ENCODE measurements at regions not wholly inside any gene's neighbourhood (a gene's known extent, or its start where the extent isn't known, plus 50 kb on each side); places are given as distances from the start of the nearest gene placed in this dataset.

DNA sequence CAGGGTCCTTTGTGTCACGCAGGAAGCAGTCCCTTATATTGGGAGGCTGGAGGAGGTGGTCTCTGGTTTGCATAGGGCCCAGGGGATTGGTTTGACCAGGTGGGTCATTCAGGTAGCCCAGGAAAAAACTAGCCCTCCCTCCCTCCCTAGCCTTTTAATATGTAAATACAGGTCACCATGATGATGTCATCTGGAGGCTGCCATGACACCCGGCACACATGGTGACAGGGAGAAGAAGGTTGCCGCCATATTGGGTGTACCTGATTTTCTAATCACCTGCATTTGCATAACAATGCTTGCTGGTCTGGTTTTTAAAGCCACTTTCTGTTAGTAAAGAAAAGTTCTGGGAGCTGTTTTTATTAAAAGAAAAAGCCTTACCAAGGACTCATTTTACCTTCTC is 791.0 kb upstream of the ADGRL4 start:
- ChIA-PET POLR2A (no interaction called here), CTCF (no interaction called here)
- DNase-seq (ENCODE audit: low read depth, low spot score): no peak
- Histone ChIP-seq H3K9me3 (ENCODE audit: control insufficient read depth, insufficient read depth, low read depth, low read length) (no peaks in the 10 kb centered on the region), H3K27me3 (ENCODE audit: control insufficient read depth, insufficient read depth, low read length) (no peaks in the 10 kb centered on the region), H3K4me3 (ENCODE audit: low read depth in 2 of 2, low read length in 2 of 2) (no peak overlapping the region), H3K27ac (ENCODE audit: low read length) (no peak overlapping the region), H3K4me1 (ENCODE audit: control insufficient read depth, insufficient read depth, low read length) (no peaks in the 10 kb centered on the region), H3K36me3 (ENCODE audit: control insufficient read depth, insufficient read depth, low read length) (no peaks in the 10 kb centered on the region)
- no TSS peak for BruUV-seq (replicated peaks)
- TF ChIP-seq POLR2AphosphoS5 (IDR thresholded peaks at IDR 0.05; ENCODE audit: low read depth, low read length): no peak
- TF ChIP-seq, protein P1, sequence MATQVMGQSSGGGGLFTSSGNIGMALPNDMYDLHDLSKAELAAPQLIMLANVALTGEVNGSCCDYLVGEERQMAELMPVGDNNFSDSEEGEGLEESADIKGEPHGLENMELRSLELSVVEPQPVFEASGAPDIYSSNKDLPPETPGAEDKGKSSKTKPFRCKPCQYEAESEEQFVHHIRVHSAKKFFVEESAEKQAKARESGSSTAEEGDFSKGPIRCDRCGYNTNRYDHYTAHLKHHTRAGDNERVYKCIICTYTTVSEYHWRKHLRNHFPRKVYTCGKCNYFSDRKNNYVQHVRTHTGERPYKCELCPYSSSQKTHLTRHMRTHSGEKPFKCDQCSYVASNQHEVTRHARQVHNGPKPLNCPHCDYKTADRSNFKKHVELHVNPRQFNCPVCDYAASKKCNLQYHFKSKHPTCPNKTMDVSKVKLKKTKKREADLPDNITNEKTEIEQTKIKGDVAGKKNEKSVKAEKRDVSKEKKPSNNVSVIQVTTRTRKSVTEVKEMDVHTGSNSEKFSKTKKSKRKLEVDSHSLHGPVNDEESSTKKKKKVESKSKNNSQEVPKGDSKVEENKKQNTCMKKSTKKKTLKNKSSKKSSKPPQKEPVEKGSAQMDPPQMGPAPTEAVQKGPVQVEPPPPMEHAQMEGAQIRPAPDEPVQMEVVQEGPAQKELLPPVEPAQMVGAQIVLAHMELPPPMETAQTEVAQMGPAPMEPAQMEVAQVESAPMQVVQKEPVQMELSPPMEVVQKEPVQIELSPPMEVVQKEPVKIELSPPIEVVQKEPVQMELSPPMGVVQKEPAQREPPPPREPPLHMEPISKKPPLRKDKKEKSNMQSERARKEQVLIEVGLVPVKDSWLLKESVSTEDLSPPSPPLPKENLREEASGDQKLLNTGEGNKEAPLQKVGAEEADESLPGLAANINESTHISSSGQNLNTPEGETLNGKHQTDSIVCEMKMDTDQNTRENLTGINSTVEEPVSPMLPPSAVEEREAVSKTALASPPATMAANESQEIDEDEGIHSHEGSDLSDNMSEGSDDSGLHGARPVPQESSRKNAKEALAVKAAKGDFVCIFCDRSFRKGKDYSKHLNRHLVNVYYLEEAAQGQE (IDR thresholded peaks at IDR 0.05; ENCODE audit: insufficient read depth in 1 of 2, low read depth in 2 of 2, low read length in 1 of 2): no peak
- TF ChIP-seq, protein P2, sequence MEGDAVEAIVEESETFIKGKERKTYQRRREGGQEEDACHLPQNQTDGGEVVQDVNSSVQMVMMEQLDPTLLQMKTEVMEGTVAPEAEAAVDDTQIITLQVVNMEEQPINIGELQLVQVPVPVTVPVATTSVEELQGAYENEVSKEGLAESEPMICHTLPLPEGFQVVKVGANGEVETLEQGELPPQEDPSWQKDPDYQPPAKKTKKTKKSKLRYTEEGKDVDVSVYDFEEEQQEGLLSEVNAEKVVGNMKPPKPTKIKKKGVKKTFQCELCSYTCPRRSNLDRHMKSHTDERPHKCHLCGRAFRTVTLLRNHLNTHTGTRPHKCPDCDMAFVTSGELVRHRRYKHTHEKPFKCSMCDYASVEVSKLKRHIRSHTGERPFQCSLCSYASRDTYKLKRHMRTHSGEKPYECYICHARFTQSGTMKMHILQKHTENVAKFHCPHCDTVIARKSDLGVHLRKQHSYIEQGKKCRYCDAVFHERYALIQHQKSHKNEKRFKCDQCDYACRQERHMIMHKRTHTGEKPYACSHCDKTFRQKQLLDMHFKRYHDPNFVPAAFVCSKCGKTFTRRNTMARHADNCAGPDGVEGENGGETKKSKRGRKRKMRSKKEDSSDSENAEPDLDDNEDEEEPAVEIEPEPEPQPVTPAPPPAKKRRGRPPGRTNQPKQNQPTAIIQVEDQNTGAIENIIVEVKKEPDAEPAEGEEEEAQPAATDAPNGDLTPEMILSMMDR (IDR thresholded peaks at IDR 0.05): no peak
- TF ChIP-seq SIN3A (IDR thresholded peaks at IDR 0.05; ENCODE audit: borderline replicate concordance, insufficient read depth, low read depth, low read length): no peak
- no peak for TF ChIP-seq TCF7L2 (IDR thresholded peaks at IDR 0.05; ENCODE audit: low read depth, low read length)
- in situ Hi-C loops (cut with HindIII; ENCODE audit: low pct_unique_long_range_greater_than_20kb, low sequenced_read_pairs) (no loop called here), intact Hi-C loops (cut with micrococcal nuclease; ENCODE audit: unreplicated experiment) (no loop called here)
- ATAC-seq: no peak

DNA sequence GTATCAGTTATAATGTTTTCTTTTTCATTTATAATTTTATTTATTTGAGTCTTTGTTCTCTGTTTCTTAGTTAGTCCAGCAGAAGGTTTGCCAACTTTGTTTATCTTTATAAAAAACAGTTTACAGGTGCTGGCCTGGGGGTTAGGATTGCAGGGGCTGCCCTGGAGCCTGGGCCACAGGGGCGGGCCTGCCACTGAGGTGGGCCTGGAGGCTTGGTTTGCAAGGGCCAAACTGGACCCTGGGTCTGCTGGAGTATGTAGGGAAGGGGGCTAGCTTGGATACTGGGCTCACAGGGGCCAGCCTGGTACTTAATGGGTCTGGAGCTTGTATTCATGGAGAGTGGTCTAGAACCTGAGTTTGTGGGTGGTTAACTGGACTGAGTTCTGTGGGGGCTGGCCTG is 789.9 kb upstream of the ADGRL4 start:
- no peak for ATAC-seq
- Histone ChIP-seq H3K4me1 (ENCODE audit: control insufficient read depth, insufficient read depth, low read length) (no peaks in the 10 kb centered on the region), H3K27me3 (ENCODE audit: control insufficient read depth, insufficient read depth, low read length) (no peaks in the 10 kb centered on the region), H3K9me3 (ENCODE audit: control insufficient read depth, insufficient read depth, low read depth, low read length) (no peaks in the 10 kb centered on the region), H3K36me3 (ENCODE audit: control insufficient read depth, insufficient read depth, low read length) (no peaks in the 10 kb centered on the region), H3K4me3 (ENCODE audit: low read depth in 2 of 2, low read length in 2 of 2) (no peak overlapping the region), H3K27ac (ENCODE audit: low read length) (no peak overlapping the region)
- no peak for DNase-seq (ENCODE audit: low read depth, low spot score)
- TF ChIP-seq, protein P2 (IDR thresholded peaks at IDR 0.05): no peak
- intact Hi-C loops (cut with micrococcal nuclease; ENCODE audit: unreplicated experiment): no loop called here
- CTCF ChIA-PET: no interaction called here
- POLR2A ChIA-PET: no interaction called here
- in situ Hi-C loops (cut with HindIII; ENCODE audit: low pct_unique_long_range_greater_than_20kb, low sequenced_read_pairs): no loop called here
- no TSS peak for BruUV-seq (replicated peaks)

All from Panc1 (cell line).